ENCODE measurements at regions not wholly inside any gene's neighbourhood (a gene's known extent, or its start where the extent isn't known, plus 50 kb on each side); places are given as distances from the start of the nearest gene placed in this dataset.
A peak's percentile ranks its signal among the peaks of the same experiment; 100 is the strongest.

DNA sequence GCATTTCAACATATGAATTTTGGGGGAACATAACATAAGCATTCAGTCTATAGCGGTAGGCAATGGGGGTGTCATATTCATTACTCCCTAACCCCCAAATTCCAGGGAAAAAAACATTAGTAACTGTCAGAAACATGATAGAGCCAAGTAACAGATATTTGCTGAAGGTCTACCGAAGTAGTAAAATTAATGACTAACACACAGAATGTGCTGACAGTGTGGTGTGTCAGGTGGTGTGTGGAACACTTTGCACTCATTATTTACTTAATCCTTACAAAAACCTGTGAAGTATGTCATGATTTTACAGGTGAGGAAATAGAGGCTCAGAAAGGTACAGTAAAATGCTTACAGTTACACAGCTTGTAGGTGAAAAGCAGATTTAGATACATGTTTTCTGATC, 85.4 kb upstream of the RHOBTB1 start:
- TF ChIP-seq, protein P1, sequence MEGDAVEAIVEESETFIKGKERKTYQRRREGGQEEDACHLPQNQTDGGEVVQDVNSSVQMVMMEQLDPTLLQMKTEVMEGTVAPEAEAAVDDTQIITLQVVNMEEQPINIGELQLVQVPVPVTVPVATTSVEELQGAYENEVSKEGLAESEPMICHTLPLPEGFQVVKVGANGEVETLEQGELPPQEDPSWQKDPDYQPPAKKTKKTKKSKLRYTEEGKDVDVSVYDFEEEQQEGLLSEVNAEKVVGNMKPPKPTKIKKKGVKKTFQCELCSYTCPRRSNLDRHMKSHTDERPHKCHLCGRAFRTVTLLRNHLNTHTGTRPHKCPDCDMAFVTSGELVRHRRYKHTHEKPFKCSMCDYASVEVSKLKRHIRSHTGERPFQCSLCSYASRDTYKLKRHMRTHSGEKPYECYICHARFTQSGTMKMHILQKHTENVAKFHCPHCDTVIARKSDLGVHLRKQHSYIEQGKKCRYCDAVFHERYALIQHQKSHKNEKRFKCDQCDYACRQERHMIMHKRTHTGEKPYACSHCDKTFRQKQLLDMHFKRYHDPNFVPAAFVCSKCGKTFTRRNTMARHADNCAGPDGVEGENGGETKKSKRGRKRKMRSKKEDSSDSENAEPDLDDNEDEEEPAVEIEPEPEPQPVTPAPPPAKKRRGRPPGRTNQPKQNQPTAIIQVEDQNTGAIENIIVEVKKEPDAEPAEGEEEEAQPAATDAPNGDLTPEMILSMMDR (IDR thresholded peaks at IDR 0.05): no peak
- no peak overlapping the region for H3K4me3 Mint-ChIP-seq (ENCODE audit: unreplicated experiment)
- DNase-seq (ENCODE audit: extremely low spot score, unreplicated experiment): no peak
- peaks cover 7% of the 10 kb centered on the region for H3K4me1 Mint-ChIP-seq (ENCODE audit: unreplicated experiment)
- H3K9me3 Mint-ChIP-seq (ENCODE audit: unreplicated experiment): no peaks in the 10 kb centered on the region
- H3K36me3 Mint-ChIP-seq (ENCODE audit: unreplicated experiment): no peaks in the 10 kb centered on the region
- no peak overlapping the region for H3K27ac Mint-ChIP-seq (ENCODE audit: unreplicated experiment)
- H3K27me3 Mint-ChIP-seq (ENCODE audit: unreplicated experiment): peaks cover 18% of the 10 kb centered on the region

DNA sequence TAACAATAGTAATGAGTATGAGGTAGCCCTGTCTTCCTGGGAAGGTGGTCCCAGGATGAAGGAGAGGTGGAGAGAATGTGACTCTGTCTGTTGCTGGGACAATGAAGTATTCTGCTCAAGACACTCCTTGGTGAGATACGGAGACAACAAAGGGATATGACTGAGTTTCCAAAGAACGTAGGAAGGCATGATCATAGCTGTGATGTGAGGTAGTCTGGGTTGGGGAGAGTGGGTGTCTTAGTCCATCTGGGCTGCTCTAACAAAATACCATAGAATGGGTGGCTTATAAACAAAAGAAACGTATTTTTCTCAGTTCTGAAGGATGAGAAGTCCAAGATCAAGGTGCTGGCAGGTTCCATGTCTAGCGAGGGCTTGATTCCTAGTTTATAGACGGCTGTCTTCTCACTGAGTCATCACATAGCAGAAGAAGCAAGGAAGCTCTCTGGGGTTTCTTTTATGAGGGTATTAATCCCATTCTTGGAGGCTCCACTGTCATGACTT, 84.9 kb upstream of the RHOBTB1 start:
- no peaks in the 10 kb centered on the region for H3K36me3 Mint-ChIP-seq (ENCODE audit: unreplicated experiment)
- peaks cover 18% of the 10 kb centered on the region for H3K27me3 Mint-ChIP-seq (ENCODE audit: unreplicated experiment)
- no peak overlapping the region for H3K4me3 Mint-ChIP-seq (ENCODE audit: unreplicated experiment)
- DNase-seq (ENCODE audit: extremely low spot score, unreplicated experiment): no peak
- H3K27ac Mint-ChIP-seq (ENCODE audit: unreplicated experiment): no peak overlapping the region
- TF ChIP-seq, protein P1 (IDR thresholded peaks at IDR 0.05): no peak
- peaks cover 9% of the 10 kb centered on the region for H3K4me1 Mint-ChIP-seq (ENCODE audit: unreplicated experiment)
- H3K9me3 Mint-ChIP-seq (ENCODE audit: unreplicated experiment): no peaks in the 10 kb centered on the region

DNA sequence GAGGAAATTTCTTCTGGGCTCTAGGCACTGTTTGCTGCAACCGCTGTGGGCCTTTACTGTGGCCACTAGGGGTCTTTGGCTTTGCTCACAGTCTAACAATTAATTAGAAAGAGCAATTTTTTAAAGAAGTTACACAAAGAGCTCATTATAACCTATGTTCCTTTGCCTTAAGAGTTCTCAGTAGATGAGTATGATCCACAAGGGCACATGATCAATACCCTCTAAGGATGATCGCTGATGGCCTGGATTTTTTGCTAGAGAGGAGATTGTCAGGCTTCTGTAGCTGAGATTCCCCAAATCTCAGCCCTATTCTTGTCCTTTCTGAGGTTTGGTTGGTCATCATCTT, 80.8 kb upstream of the RHOBTB1 start:
- Mint-ChIP-seq H3K4me1 (ENCODE audit: unreplicated experiment) (peaks cover 9% of the 10 kb centered on the region), H3K36me3 (ENCODE audit: unreplicated experiment) (no peaks in the 10 kb centered on the region), H3K4me3 (ENCODE audit: unreplicated experiment) (no peak overlapping the region), H3K27me3 (ENCODE audit: unreplicated experiment) (peaks cover 15% of the 10 kb centered on the region), H3K27ac (ENCODE audit: unreplicated experiment) (peak overlapping the region; percentile 50), H3K9me3 (ENCODE audit: unreplicated experiment) (no peaks in the 10 kb centered on the region)
- TF ChIP-seq, protein P1 (IDR thresholded peaks at IDR 0.05): peak; percentile 68
- no peak for DNase-seq (ENCODE audit: extremely low spot score, unreplicated experiment)

DNA sequence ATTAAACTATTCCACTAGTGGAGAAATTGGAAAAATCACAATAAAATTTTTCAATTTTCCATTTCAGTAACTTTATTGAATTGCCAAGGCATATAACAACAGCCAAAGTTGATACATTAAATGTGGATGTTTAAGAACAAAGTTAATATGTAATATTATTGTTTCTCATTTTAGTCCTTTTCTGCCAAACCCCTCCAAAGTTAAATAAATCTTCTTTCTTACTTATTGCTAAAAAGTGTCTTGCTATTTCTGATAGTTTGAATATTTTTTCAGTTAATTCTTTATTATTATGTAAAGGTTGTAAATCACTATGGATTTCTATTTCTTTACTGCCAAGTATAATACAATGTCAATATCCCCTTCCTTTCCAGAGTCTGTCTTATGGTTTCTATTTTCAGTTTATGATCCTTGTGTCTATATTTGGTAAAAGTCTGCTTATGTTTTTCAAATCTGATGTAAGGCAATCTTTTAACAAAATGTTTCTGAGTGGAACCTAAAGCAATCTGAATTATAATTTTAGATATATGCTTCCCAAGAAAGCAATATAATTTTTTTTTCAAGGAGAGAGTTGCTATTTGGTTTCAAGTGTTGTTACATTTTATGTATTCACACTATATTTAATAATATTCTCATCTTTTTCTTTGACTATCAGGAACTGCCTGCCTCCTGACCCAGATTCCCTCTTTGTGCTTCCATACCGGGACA, 80.3 kb upstream of the RHOBTB1 start:
- TF ChIP-seq, protein P1 (IDR thresholded peaks at IDR 0.05): no peak
- no peak for DNase-seq (ENCODE audit: extremely low spot score, unreplicated experiment)
- no peak overlapping the region for H3K4me3 Mint-ChIP-seq (ENCODE audit: unreplicated experiment)
- peaks cover 9% of the 10 kb centered on the region for H3K4me1 Mint-ChIP-seq (ENCODE audit: unreplicated experiment)
- peaks cover 4% of the 10 kb centered on the region for H3K9me3 Mint-ChIP-seq (ENCODE audit: unreplicated experiment)
- H3K27me3 Mint-ChIP-seq (ENCODE audit: unreplicated experiment): peaks cover 15% of the 10 kb centered on the region
- no peaks in the 10 kb centered on the region for H3K36me3 Mint-ChIP-seq (ENCODE audit: unreplicated experiment)
- H3K27ac Mint-ChIP-seq (ENCODE audit: unreplicated experiment): peak overlapping the region; percentile 50

DNA sequence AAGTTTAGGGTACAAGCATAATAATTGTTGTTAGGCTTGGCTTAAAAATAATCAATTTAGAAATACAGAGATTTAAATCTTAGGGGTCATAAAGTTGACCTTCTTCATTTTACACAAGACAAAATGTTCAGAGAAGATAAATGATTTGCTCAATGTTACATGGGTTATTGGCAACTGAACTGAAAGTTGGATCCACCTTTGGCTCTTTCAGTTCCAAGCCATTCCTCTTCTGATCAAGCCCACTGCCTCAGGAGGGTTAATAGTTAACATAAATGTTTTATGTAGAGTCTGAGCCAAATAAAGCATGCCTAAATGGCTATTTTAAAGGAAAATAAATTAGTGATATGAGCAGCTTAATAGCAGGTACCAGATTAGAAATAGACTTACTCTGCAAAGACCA, 79.1 kb upstream of the RHOBTB1 start:
- TF ChIP-seq, protein P1 (IDR thresholded peaks at IDR 0.05): no peak
- DNase-seq (ENCODE audit: extremely low spot score, unreplicated experiment): no peak
- Mint-ChIP-seq H3K9me3 (ENCODE audit: unreplicated experiment) (peaks cover 4% of the 10 kb centered on the region), H3K4me3 (ENCODE audit: unreplicated experiment) (no peak overlapping the region), H3K27me3 (ENCODE audit: unreplicated experiment) (peaks cover 8% of the 10 kb centered on the region), H3K27ac (ENCODE audit: unreplicated experiment) (no peak overlapping the region), H3K4me1 (ENCODE audit: unreplicated experiment) (peaks cover 9% of the 10 kb centered on the region), H3K36me3 (ENCODE audit: unreplicated experiment) (no peaks in the 10 kb centered on the region)

Data from osteocyte (in vitro differentiated cells).